GM21447 (cell line): ENCODE measurements at regions not wholly inside any gene's neighbourhood (a gene's known extent, or its start where the extent isn't known, plus 50 kb on each side); places are given as distances from the start of the nearest gene placed in this dataset.

ENCODE experiments used
- ATAC-seq: cut with Tn5 transposase; IDR thresholded peaks from one replicate; pipeline ENCODE4 v1.9.1; 2021; ENCODE audit not compliant: unreplicated experiment

DNA sequence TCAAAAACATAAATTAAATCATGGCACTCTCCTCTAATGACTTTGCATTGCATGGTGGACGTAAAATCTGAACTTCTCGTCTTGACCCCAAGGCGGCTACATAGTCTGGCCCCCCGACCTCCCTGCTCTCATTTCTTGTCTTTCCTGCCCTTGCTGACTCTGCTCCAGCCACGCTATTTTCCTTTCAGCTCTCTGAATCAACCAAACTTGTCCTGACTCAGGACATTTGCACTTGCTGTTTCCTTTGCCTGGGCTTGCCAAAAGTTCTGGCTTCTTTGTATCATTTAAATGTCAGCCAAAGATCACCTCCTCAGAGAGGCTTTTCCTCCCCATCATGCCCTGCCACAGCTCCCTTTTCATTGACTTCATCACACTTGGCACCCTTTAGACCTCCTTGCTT, 107.7 kb upstream of the NFE2L3 start:
- ATAC-seq: no peak

DNA sequence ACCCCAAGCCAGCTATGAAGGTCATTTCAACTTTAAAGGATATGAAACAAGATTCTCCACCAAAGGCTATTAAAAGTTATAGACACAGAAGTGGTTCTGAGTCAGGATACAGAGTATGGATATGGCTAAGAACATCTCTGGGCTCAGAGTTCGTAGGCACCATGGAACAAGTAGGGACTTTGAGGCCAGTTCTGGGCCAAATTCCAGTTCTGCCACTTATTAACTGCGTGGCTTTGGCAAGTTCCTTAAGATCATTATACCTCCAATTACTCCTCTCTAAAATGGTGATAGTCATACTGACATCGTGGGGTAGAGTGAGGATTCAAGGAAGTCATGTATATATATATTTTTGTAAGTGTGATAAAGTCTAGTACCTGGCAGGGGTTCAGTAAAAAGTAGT, 105.8 kb upstream of the NFE2L3 start:
- no peak for ATAC-seq

- no peak for ATAC-seq
Observed at GRCh38 chr7:26046878-26047277, 105.1 kb upstream of the NFE2L3 start.

- ATAC-seq: no peak
Observed at GRCh38 chr7:26048663-26049062, 103.3 kb upstream of the NFE2L3 start.

- ATAC-seq: no peak
Observed at GRCh38 chr7:26049081-26049480, 102.9 kb upstream of the NFE2L3 start.

DNA sequence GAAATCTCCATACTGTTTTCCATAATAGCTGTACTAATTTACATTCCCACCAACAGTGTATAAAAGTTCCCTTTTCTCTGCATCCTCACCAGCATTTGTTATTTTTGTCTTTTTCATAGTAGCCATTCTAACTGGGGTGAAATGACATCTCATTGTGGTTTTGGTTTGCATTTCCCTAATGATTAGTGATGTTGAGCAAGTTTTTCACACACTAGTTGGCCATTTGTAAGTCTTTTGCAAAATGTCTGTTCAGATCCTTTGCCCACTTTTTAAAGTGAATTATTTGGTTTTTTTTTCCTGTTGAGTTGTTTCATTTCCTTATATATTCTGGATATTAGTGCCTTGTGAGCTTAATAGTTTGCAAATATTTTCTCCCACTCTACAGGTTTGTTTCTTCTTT, 101.0 kb upstream of the NFE2L3 start:
- ATAC-seq: no peak

- no peak for ATAC-seq
Observed at GRCh38 chr7:26052706-26053105, 99.3 kb upstream of the NFE2L3 start.

- no peak for ATAC-seq
Observed at GRCh38 chr7:26054386-26054785, 97.6 kb upstream of the NFE2L3 start.

- no peak for ATAC-seq
Observed at GRCh38 chr7:26055241-26055640, 96.8 kb upstream of the NFE2L3 start.

DNA sequence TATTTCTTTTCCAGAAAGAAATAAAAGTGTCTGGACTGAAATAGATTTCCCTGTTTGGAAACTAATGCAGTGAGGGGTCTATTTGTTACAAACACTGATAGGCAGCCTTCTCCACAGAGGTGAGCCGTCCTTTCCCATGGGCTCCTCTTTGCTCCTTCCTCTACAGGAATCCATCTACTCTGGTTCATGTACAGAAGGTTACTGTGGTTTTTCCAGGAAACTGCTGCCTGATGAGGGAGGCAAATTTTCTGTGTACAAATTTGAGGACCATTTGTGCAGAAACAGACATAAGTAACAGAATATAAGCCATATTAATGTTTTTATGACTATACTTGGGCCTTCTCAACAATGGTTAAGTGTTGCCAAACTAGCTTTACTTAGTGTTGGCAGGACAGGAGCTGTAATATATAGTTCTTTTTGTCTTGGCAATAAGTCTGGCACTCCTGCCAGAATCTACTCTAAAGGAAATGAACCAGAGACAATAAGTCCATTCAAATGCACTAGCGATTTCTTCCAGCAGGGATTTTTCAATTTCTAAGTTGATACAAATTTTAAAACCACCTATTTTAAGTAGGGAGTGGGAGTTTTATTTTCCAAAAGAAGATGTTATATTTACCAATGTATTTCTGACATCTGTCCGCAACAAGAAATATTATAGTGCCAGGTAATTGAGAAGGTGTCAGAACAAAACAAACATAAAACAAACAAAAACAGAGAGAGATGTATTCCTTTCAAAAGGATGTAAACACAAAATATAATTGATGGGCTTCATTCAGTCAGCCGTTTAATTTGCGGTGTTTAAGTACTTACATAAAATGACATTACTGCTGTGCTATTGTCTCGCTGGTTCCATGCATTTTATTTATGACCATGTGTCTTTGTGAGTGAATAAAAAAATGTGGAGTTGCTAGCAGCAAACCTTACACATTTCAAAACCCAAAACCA, 91.0 kb upstream of the NFE2L3 start:
- ATAC-seq: peak; percentile 13

DNA sequence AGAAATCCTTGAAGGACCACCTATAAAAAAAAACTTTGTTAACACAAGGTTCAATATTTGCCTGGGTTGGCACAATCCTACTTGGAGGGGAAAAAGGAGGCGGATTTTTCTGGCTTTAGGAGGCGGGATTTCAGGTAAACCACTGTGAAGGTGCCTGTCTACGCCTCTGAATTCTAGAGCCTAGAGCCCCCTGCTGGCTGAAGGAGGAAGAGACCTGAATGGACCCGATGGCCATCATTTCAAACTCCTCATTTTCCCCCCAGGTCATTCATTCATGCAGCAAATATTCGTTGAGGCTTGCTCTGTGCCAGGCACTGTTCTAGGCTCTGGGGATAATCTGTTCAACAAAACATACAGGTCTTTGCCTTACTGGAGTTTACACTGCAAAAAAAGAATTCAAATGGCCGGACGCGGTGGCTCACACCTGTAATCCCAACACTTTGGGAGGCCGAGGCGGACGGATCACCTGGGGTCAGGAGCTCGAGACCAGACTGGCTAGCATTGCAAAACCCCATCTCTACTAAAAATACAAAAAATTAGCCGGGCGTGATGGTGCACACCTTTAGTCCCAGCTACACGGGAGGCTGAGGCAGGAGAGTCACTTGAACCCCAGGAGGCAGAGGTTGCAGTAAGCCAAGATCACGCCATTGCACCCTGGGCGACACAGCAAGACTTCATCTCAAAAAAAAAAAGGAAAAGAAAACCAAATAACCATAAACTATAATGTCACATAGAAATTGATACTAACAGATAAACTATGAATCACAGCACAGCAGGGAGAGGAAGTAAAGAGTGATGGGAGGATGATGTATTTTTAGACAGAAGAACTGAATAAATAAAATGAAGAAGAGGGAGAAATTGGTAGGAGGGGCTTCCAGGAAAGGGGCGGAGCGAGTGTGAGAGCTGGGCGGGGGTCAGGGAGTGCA, 90.1 kb upstream of the NFE2L3 start:
- peak; percentile 72 for ATAC-seq

GRCh38 chr7:26065652-26066051, 86.3 kb upstream of the NFE2L3 start:
- no peak for ATAC-seq

GRCh38 chr7:26066736-26067135, 85.3 kb upstream of the NFE2L3 start:
- ATAC-seq: no peak

GRCh38 chr7:26070290-26070689, 81.7 kb upstream of the NFE2L3 start:
- ATAC-seq: no peak

DNA sequence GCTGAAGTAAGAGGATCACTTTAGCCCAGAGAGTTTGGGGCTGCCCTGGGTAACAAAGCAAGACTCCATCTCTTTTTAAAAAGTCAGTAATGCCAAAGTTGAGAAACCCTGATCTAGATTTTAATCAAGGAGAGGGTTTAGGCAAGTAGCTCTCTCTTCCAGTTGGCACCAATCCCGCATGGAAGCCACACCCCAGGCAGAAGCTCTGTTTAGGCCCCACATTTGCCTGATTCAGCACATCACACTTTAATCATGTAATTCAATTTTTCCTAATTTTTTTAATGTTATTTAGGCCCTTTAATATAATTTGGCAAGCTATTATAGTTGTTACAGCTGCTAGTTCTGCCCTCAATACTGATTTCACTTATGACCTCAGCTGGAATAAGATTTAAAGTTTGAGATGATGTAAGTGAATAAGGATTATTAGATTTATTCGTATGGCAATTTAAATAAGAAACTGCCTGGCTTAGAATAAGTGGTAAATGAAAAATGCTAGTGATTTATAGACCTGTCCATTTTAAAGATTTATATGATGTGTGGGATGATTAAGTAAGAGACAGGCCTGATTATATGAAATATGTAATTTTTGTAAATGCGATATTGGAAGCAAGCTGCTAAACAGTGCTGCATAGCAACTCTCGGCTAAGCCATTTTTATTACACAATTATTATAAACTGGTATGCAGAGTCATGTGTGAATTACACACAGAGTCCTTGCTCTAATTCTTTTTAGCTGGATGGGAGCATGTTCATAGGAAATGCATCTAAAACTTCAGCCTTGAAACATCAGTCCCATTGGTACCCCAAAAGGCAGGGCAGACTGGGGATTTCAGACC, 80.2 kb upstream of the NFE2L3 start:
- no peak for ATAC-seq

DNA sequence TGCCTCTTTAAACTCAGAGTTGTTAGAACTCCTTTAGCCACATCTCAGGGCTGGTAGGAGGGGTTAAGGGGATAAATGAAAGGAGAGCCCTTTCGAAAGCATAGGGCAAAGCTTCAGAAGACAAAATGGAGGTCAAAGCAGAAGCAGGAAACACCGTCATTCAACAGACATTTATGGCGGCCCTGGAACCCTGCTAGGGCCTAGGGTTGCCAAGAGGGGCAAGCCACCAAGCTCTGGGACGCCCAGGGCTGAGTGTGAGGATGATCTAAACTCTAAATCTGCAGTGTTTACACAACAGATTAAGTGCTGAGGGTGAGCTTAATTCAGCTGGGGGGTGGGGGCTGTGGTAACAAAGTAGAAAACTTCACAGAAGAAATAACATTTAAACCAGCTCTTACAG, 79.0 kb upstream of the NFE2L3 start:
- no peak for ATAC-seq

DNA sequence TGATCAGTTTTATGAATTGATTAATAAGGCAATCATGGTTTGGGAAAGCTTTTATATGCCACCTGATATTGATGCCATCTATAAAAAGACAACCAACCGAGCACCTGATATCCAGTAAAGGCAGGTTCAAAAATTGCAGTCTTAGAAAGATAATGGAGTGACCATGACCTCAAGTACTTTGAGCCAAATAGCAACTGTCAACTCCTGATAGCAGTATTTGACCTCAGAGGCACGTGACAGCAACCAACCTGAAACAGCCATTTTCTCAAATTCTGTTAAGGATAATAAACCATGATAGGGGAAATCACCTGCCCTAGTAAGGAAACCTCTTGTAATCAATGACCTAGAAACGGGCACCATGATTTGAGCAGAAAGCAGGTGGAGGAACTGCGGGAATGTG, 77.1 kb upstream of the NFE2L3 start:
- no peak for ATAC-seq

- ATAC-seq: no peak
Observed at GRCh38 chr7:26076691-26077090, 75.3 kb upstream of the NFE2L3 start.

DNA sequence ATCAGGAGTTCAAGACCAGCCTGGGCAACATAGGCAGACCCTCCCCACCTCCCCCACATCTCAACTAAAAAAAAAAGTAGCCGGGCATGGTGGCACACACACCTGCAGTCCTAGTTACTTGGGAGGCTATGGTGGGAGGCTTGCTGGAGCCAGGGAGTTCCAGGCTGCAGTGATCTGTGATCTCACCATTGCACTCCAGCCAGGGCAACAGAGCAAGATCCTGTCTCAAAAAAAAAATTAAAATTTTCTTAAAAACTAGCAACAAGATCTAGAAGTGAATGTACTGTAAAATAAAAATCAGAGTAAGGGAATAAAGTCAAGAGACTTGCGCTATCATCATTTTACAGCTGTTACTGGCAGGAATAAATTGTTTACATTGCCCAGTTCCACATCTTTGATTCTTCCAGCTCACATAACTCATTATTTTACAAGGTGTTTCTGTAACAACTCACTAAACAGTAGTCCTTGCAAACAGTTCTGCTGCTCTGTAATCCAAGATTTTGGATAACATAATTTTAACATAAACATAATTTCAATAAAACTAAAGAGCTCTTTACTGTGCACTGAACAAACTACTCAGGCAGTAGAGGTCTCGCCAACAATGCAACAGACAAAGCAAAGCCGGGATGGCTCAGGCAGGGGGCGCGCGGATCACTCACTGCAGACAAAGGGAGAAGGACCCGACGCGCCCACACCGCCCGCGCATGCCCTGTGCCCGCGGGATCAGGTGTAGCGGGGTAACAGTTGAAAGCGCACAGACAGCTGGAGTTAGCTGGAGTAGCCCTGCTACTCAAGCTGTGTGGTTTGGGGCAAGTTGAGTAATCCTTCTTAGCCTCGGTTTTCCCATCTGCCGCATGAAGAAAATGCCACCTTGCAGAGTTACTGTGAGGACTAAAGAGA, 73.3 kb upstream of the NFE2L3 start:
- ATAC-seq: peak; percentile 96

GRCh38 chr7:26081638-26082037, 70.4 kb upstream of the NFE2L3 start:
- no peak for ATAC-seq
